Right kidney (tissue), 1 donor: ENCODE measurements at regions not wholly inside any gene's neighbourhood (a gene's known extent, or its start where the extent isn't known, plus 50 kb on each side); places are given as distances from the start of the nearest gene placed in this dataset.
"Not testable (repeated sequence)": the region's sequence is repeated elsewhere in the genome, so short reads cannot be mapped to it uniquely, and the experiment has no call there.

ENCODE experiments used
- DNase-seq: peaks from one replicate; pipeline ENCODE4 v3.0.0-alpha.2; 2016

DNA sequence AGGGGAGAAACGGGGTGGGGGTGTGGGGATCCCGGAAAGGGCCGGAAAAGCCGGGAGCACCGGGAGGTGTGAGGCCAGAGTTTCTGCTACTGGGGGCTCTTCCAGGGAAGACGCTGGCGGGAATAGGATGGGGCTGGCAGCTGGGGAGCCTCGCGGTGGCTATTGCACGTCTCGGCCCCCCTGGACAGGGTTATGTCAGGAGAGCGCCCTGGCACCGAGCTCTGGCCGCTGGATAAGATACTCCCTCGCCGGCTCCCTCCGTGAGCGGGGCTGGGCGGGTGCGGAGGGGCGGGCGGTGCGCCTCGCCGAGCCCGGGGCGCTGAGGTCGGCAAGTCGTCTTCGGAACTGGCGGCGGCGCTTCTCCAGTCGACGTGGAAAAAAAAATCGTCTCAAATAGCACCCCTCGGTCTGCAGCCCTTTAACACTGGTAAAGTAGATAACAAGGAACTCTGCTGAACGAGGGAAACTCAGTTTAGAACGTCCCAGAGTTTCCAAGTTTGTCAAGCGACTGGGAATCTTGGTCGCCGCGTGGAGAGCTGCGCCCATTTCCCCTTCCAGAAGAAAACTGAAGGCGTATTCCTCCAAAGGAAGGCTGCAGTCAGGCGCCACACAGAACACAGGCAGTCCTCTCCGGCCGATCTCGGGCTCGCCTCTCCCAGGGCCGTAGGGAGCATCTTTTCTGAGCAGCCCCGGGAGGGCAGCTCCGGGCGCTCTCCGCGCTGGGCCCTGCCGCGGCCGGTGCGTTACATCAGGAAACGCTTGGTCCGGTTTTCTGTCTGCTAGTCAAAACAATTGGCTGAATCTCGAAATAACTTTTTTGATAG lies 115.1 kb downstream of the KCNRG start:
- peak; percentile 84 for DNase-seq

- DNase-seq = peak; percentile 71
Measured at GRCh38 chr13:50131920-50132903, 117.0 kb downstream of the KCNRG start.

- DNase-seq = no peak
Measured at GRCh38 chr13:50132904-50133357, 117.7 kb downstream of the KCNRG start.

GRCh38 chr13:50133358-50133953 lies 118.2 kb downstream of the KCNRG start:
- peak; percentile 68 for DNase-seq

GRCh38 chr13:50136226-50136625 lies 121.0 kb downstream of the KCNRG start:
- DNase-seq = no peak

DNA sequence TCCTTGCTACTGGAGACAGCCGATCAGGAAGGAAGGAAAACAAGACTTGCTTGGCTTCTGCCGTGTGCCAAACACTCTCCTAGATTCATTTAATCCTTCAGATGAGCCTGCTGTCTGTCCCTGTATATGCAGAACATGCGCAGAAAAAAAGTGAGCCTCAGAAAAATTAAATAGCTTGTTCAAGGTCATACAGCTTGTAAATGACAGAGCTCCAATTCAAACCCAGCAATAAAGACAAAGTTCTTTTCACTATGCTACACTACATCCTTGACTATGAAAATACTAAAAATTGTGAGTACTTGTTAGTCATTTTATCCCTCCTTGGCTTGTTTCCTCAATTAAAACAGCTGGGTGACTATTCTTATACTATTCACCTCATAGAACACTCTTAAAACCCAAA lies 121.4 kb downstream of the KCNRG start:
- DNase-seq = no peak

DNA sequence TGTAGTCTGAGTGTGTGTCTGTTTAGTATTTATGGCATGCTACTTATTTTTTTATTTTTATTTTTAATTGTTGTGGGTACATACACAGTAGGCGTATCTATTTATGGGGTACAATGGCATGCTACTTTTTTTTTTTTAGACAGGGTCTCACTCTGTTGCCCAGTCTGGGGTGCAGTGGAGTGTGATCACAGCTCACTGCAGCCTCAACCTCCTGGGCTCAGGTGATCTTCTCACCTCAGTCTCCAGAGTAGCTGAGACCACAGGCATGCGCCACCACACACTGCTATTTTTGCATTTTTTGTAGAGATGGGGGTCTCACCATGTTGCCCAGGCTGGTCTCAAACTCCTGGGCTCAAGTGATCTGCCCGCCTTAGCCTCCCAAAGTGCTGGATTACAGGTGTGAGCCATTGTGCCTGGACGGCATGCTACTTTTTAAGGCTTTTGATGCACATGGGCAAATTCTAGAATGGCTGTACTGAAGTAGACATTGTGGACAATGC lies 124.2 kb downstream of the KCNRG start:
- not testable (repeated sequence) for DNase-seq

- no peak for DNase-seq
Measured at GRCh38 chr13:50140153-50140552, 124.9 kb downstream of the KCNRG start.

- DNase-seq = no peak
Measured at GRCh38 chr13:50140581-50141374, 125.5 kb downstream of the KCNRG start.

DNA sequence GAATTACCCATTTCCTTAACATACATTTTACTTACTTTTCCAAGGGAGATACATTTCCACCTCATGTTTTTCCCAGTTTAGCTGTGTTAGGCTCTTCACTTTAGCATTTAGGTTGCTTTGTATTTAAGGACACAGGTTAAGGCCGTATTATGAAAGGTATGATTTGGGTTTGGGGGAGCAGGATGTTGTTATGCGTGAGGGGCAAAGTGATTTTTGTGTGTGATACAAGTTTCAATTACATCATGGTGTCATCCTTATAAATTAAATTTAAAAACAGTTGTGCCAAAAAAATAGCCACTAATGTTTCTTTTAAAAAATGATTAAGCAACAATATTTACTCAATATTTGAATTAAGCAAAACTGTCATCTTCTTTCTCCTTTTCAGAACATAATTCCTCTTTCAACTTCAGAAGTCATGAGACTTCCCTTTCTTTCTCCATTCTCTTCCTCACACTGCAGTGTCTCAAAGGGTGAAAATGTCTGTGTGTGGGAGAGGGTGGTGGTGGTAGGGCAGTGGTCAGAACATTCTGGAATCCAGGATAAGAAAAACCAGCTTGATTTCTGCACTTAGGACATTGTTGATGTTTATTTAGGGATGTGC lies 126.2 kb downstream of the KCNRG start:
- no peak for DNase-seq

- DNase-seq = no peak
Measured at GRCh38 chr13:50144246-50145160, 129.3 kb downstream of the KCNRG start.

- DNase-seq = no peak
Measured at GRCh38 chr13:50149214-50149613, 134.0 kb downstream of the KCNRG start.

GRCh38 chr13:50149932-50150331 lies 134.7 kb downstream of the KCNRG start:
- DNase-seq = no peak

DNA sequence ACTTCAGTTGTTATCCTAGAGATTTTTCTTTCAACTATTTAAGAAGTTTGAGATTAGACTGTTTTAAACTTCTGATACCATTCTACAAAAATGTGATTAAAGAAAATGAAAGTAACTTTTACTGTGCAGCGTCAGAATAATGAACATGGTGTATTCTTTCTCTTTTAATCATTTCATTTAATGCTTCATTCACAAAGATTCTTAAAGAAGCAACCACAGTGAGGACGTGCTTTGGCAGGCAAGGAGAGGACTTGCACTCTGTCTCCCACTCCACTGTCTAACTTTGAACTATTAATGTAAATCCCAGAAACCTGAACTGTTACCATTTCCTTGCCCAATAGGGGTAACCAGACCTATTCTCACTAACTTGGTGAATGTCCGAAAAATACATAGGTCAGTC lies 137.0 kb downstream of the KCNRG start:
- DNase-seq = no peak

- DNase-seq = no peak
Measured at GRCh38 chr13:50152655-50153309, 137.5 kb downstream of the KCNRG start.

DNA sequence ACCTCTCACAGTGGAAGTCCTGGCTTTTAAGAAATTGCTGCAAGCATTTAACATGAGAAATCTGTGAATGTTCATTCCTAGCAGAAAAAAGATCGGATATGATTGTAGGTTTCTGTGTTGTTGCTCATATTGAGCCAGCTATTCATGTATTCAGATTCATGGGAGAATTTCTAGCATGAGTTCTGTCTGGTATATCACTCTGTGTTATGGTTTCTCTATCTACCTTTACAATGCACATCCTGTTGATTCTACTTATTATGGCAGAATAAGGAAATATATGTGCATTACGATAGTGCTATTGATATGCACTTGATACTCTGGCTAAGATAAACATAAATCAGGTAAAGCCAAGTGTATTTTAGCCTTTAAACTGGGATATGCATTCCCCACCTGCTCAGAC lies 138.2 kb downstream of the KCNRG start:
- DNase-seq = no peak

DNA sequence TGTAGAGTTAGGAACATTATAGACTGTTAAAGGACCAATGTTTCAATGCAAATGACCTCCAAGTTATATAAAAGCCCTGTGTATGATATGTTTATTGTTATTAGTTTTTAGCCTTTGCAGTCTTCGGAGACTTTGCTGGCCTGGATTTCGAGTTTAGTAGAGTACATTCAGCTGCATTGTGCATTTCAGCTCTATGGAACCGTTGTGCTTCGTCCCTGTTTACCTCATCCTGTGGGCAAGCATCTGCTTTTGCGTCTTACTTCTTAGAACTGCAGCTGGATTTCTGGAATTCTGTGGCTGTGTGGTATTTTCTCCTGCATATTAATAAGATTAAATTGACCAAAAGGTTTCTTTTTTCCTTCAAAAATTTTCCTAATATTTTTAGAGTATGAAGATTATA lies 138.6 kb downstream of the KCNRG start:
- DNase-seq = no peak

DNA sequence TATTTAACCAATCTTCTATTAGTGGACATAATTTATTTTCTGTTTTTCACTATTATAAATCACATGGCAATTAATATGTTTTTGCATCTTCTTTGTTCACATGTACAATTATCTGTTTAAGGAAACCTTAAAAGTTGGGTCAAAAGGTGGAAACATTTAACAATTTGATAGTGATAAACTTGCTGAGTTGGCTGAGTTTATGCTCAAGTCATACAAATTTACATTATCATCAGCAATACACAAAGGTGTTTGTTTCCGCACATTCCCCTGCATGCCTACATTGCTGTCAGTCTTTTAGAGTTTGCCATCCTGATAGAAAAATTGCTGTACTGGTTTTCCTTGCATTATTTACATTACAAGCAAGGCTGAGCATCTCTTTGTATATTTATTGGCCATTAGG lies 139.5 kb downstream of the KCNRG start:
- no peak for DNase-seq

DNA sequence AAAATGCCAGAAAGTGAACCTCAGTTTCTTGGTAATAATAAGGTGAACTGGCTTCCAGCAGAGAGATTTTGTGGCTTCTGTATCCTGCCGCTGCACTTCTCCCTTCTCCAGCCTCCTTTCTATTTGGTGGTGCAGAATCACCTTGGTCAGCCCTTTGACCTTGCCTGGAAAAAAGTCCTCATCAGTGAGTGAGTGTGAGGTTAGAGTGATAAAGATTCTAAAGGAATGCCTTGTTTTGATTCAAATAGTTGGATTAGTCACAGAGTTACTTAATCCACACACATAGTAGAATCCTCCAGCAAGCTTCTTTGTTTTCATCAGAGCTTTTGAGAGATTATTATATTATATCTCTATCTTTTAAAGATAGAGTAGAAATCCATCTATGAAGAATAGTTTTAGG lies 140.9 kb downstream of the KCNRG start:
- no peak for DNase-seq
